Prostate gland (tissue), 2 donors: ENCODE measurements at regions not wholly inside any gene's neighbourhood (a gene's known extent, or its start where the extent isn't known, plus 50 kb on each side); places are given as distances from the start of the nearest gene placed in this dataset.

Experiments used
- CTCF ChIP-seq, 4 experiments: fragments of 200-600 bp in 2 of 4; fragments of 450-650 bp in 2 of 4; sonication (generic) in 2 of 4; IDR thresholded peaks; 1 replicate in 3 of 4; 2 replicates in 1 of 4; pipeline ENCODE4 v1.5.1; 2016 to 2019; ENCODE audit warnings: antibody characterized with exemption in 4 of 4, mild to moderate bottlenecking in 2 of 4, moderate library complexity in 2 of 4
- POLR2A ChIP-seq: fragments of 450-650 bp; IDR thresholded peaks from one replicate; pipeline ENCODE4 v1.6.1; 2016; ENCODE audit warnings: antibody characterized with exemption, mild to moderate bottlenecking
- POLR2AphosphoS5 ChIP-seq: sonication (generic); formaldehyde crosslinking; IDR thresholded peaks from one replicate; pipeline ENCODE4 v1.6.1; 2017; ENCODE audit warnings: antibody characterized with exemption

GRCh38 chr12:58349161-58349560 is 407.8 kb downstream of the ATP23 start:
- no peak for TF ChIP-seq CTCF (IDR thresholded peaks at IDR 0.05)
- TF ChIP-seq POLR2A: no peak
- no peak for TF ChIP-seq POLR2AphosphoS5
